D721Med (cell line): ENCODE measurements at regions not wholly inside any gene's neighbourhood (a gene's known extent, or its start where the extent isn't known, plus 50 kb on each side); places are given as distances from the start of the nearest gene placed in this dataset.

Source experiments
- DNase-seq: peaks from one replicate; pipeline ENCODE4 v3.0.0; 2011; ENCODE audit warnings: low spot score; ENCODE audit not compliant: insufficient read length
- FAIRE-seq: peaks from 2 replicates; lab custom pipeline; 2011; peaks lifted over from hg19 to GRCh38; lab: Jason Lieb, UNC
- TF ChIP-seq, protein P1 (sequence below): IDR thresholded peaks from 2 replicates; pipeline ENCODE4 v1.5.1; 2012; ENCODE audit warnings: mild to moderate bottlenecking, control low read depth; ENCODE audit not compliant: insufficient read depth; ENCODE audit errors: missing control alignments

DNA sequence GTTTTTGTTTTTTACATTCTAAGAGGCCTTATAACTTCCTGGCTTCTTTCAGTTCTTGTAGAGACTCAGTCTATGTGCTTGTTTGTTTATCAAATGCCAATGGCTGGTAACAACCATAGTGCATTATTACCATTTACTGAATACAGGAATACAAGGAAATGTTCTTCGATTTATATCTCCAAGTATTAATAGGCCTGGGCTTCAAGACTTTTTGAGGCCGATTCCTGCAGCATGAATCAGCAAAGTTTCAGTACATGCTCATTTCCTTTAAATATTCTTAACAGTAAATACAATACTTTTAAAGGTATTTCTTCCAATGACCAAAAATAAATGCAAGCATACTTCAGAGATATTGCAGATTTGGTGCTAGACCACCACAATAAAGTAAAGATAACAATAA, 535.3 kb downstream of the EFNA5 start:
- FAIRE-seq (no peak), DNase-seq (no peak)
- TF ChIP-seq, protein P1, sequence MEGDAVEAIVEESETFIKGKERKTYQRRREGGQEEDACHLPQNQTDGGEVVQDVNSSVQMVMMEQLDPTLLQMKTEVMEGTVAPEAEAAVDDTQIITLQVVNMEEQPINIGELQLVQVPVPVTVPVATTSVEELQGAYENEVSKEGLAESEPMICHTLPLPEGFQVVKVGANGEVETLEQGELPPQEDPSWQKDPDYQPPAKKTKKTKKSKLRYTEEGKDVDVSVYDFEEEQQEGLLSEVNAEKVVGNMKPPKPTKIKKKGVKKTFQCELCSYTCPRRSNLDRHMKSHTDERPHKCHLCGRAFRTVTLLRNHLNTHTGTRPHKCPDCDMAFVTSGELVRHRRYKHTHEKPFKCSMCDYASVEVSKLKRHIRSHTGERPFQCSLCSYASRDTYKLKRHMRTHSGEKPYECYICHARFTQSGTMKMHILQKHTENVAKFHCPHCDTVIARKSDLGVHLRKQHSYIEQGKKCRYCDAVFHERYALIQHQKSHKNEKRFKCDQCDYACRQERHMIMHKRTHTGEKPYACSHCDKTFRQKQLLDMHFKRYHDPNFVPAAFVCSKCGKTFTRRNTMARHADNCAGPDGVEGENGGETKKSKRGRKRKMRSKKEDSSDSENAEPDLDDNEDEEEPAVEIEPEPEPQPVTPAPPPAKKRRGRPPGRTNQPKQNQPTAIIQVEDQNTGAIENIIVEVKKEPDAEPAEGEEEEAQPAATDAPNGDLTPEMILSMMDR = no peak

DNA sequence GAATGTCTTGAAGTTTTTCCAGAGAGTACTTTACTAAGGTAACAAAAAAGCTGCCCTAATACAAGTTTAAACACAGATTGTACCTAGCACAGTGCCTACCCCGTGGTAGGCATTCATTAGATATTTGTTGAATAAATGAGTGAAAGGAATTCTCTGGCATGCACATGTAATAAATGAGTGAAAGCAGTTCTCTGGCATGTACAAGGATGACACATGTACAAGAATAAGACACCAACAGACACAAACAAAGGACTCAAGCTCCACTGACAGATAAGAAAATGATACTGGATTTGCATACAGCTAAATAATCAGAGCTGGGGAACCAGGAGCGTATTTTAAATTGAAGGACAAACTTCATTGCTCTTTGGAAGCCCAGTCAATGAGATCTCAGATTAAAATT, 535.8 kb downstream of the EFNA5 start:
- TF ChIP-seq, protein P1 = no peak
- no peak for DNase-seq
- no peak for FAIRE-seq

DNA sequence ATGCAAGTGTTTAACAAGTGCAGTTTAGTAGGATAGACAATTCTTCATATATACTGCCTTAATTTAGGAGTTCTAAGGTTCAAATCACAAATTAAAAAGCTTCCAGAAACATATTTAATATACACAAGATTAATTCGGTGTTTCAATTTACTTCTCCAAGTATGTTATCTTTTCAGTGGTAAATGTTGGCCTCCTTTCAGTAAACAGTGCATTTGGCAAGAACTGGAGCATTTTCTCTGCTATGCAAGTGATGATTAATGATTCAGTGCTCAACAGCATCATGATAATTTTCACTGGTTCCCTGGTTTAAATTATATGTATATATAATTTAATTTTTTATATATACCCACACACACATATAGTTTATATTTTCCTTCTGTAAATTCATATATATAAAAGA, 541.7 kb downstream of the EFNA5 start:
- FAIRE-seq (no peak), DNase-seq (no peak)
- TF ChIP-seq, protein P1 = no peak

DNA sequence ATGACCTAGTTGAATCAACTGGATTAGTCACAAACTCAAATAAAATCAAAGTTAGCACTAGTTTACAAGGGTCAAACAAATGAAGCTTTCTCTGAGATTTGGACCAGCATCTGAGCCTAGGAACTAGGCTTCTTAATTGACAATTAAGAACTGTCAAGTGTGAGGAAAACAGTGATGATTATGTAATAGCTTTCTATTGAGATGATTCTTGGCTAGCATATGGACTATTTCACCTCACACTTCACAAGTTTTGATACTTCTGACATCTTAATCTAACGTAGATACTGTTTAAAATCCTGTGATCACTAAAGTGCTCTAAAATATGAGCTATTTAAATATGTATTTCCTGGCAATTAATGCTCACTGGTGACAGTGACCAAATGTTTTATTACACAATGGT, 542.9 kb downstream of the EFNA5 start:
- TF ChIP-seq, protein P1 = no peak
- DNase-seq (no peak), FAIRE-seq (no peak)

DNA sequence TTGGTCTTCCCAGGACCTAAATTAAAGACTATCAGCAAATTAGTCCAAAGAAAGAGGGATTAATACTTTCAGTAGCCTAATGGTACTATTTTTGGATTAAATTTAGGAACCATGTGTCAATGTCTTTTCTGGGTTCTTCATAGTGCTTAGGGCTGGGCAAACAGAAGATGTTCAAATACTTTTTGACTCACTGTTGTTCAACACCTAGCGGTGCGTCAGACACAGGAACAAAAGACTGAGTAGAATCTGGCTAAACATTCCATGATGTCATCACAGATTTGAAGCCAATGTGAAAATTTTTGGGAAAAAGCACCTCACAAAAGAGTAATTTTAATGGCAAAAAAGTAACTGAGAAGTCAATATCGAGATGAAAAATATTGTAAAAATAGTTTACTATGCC, 544.4 kb downstream of the EFNA5 start:
- TF ChIP-seq, protein P1 = no peak
- FAIRE-seq (no peak), DNase-seq (no peak)

DNA sequence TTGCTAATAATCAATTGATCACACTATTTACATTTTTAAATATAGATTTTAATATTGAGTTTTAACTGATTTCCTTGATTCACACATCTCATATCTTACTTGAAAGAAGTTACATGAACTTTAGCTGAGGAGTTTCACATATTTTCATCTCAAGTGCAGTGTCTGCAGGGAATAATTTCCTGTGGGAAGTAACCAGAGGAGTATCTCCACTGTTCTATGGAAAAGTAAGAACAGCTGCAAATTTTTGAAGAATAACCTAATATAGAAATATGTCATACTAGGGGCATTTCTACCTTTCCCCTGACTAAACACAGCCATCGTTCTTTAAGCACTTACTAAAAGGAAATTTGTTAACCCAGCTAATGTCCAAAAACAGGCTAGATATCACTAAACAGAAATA, 546.4 kb downstream of the EFNA5 start:
- DNase-seq (no peak), FAIRE-seq (no peak)
- TF ChIP-seq, protein P1 = no peak

DNA sequence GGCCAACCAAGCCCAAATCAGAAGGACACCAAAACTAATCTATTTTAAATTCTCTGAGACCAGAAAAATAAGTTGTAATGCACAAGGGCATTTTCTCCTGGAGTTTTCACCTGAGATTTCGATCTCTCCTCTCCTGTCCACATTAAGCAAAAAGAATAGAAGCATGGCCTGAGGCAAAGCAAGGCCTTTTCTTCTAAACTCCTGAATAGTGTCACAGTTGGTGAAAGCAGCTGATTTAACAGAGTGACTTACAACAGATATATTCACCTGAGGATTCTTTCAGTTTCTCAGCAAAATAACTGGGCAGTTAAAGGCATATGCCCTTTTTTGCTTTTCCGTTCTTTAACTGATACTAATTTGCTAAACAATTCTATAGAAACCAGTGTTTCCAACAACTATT, 547.7 kb downstream of the EFNA5 start:
- TF ChIP-seq, protein P1 = no peak
- FAIRE-seq = no peak
- DNase-seq = no peak
